ENCODE measurements at regions not wholly inside any gene's neighbourhood (a gene's known extent, or its start where the extent isn't known, plus 50 kb on each side); places are given as distances from the start of the nearest gene placed in this dataset.

DNA sequence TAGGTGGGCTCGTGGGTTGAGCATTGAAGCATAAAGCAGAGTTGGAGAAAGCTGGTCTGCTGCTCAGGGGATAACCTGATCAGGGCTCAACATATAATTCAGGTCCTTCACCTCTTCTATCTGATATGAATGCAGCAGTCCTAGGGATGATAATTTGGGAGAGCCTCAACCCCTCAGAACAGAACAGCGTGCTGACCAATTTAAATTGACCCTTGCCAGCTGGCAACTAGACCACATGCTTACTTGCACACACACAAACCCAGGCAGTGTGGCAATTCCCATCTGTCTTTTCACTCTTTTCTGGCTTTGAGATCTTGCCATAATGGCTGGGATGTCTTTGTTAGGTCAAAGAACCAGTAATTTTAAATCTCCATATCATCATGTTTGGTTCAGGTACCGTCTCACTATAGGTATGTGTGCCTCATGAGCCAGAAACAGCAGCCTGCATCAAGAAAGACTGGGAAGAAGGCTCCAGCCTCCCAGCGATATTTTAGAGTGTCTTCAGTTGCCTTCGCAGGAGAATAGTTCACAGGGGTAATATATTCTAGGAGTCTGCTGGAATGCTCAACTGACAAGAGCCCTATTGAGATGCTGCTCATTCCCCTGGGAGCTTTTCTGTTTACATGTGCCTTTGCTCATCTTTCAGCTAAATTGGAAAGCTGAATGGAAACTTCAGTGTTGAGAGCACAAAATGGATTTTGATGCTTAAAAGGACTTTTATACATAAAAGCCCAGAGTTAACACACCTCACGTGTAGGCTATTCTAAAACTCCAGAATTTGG, 497.6 kb downstream of the RASEF start:
- Mint-ChIP-seq H3K9me3 (ENCODE audit: insufficient read depth) (no peaks in the 10 kb centered on the region), H3K4me3 (no peak overlapping the region), H3K27me3 (ENCODE audit: low read depth) (no peaks in the 10 kb centered on the region), H3K4me1 (ENCODE audit: low read depth) (no peaks in the 10 kb centered on the region), H3K36me3 (ENCODE audit: low read depth) (no peaks in the 10 kb centered on the region), H3K27ac (no peak overlapping the region)
- ChIA-PET CTCF (no interaction called here), POLR2A (no interaction called here)
- DNase-seq, result no peak
- no peak for ATAC-seq

DNA sequence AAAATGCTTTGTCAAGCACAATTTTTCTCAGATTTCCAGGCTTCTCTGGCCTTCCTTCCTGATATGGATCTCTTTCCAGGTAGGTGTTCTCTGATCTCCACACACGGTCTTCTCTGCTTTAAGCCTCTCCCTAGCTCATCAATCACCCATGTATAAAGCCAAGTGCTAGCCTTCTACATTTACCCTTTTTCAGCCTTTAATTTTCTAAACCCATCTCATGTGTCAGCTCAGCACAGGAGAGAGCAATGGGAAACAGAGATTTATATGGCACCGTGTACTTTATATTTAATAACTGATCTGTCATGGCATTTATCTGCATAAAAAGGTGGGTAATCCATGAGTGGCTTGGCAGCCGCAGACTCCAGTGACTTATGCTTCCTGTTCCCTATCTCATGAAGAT, 495.0 kb downstream of the RASEF start:
- H3K27ac Mint-ChIP-seq, result no peak overlapping the region
- H3K9me3 Mint-ChIP-seq (ENCODE audit: insufficient read depth), result no peaks in the 10 kb centered on the region
- no peaks in the 10 kb centered on the region for H3K27me3 Mint-ChIP-seq (ENCODE audit: low read depth)
- no peak overlapping the region for H3K4me3 Mint-ChIP-seq
- H3K36me3 Mint-ChIP-seq (ENCODE audit: low read depth), result no peaks in the 10 kb centered on the region
- no peaks in the 10 kb centered on the region for H3K4me1 Mint-ChIP-seq (ENCODE audit: low read depth)
- ATAC-seq, result no peak
- DNase-seq, result no peak
- POLR2A ChIA-PET, result no interaction called here
- CTCF ChIA-PET, result no interaction called here

DNA sequence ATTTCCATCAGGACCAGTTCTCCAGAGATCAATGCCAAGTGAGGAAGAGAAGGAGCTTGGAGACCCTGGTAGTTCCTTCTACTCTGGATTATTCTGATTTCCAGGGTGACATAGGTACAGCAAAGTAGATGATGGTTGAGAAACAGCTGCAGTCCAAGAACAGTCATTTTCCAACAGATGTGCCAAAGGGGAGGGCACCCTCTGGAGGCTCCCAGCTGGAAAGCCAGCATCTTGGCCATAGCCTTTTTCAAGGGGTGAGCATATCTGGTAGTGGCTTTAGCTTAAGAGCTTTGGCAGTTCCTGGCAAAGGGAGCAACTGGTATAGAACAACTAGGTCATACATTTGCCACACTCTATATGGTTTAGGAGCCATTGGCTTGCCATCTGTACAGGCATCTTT, 492.7 kb downstream of the RASEF start:
- no peak for ATAC-seq
- Mint-ChIP-seq H3K9me3 (ENCODE audit: insufficient read depth) (peaks cover 13% of the 10 kb centered on the region), H3K27me3 (ENCODE audit: low read depth) (no peaks in the 10 kb centered on the region), H3K4me3 (no peak overlapping the region), H3K27ac (no peak overlapping the region), H3K36me3 (ENCODE audit: low read depth) (no peaks in the 10 kb centered on the region), H3K4me1 (ENCODE audit: low read depth) (no peaks in the 10 kb centered on the region)
- ChIA-PET POLR2A (no interaction called here), CTCF (no interaction called here)
- DNase-seq, result no peak

DNA sequence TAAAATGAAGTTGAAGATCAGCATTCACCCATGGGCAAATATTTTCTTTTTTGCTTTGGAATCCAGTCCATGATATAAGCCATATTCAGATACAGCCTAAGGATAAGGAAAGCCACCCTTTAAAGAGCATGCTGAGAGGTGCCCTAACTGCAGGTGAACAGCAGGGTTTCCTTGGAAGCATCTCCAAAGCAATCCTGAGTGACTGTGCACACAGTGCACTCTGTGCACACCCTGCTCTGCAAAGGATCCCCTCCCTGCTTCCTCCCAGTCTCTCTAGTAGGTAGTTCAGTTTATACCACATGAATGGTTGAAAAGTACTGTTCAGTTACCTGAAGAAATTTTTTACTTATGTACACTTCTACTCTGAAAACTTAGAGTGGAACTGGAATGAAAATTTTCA, 491.4 kb downstream of the RASEF start:
- Mint-ChIP-seq H3K27ac (no peak overlapping the region), H3K4me1 (ENCODE audit: low read depth) (no peaks in the 10 kb centered on the region), H3K4me3 (no peak overlapping the region), H3K27me3 (ENCODE audit: low read depth) (no peaks in the 10 kb centered on the region), H3K9me3 (ENCODE audit: insufficient read depth) (peaks cover 13% of the 10 kb centered on the region), H3K36me3 (ENCODE audit: low read depth) (no peaks in the 10 kb centered on the region)
- POLR2A ChIA-PET, result no interaction called here
- ATAC-seq (no peak), DNase-seq (no peak)
- CTCF ChIA-PET, result no interaction called here

GRCh38 chr9:82572146-82572545, 490.8 kb downstream of the RASEF start:
- Mint-ChIP-seq H3K36me3 (ENCODE audit: low read depth) (no peaks in the 10 kb centered on the region), H3K27ac (no peak overlapping the region), H3K27me3 (ENCODE audit: low read depth) (no peaks in the 10 kb centered on the region), H3K9me3 (ENCODE audit: insufficient read depth) (peaks cover 13% of the 10 kb centered on the region), H3K4me3 (no peak overlapping the region), H3K4me1 (ENCODE audit: low read depth) (no peaks in the 10 kb centered on the region)
- DNase-seq (no peak), ATAC-seq (no peak)
- ChIA-PET POLR2A (no interaction called here), CTCF (no interaction called here)

DNA sequence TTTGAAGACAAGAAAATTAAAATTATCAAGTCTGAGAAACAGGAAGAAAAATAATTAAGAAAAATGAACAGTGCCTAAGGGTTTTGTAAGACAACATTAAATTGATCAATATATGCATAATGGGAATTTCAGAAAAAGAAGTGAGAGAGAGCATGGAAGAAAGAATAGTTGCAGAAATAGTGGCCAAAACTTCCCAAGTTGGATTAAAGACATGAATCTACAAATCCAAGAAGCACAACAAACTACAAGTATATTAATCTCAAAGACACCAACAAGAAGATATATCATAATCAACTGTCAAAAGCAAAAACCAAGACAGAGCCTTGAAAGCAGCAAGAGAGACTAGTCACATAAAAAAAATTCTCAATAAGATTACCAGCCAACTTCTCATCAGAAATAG, 488.0 kb downstream of the RASEF start:
- Mint-ChIP-seq H3K36me3 (ENCODE audit: low read depth) (no peaks in the 10 kb centered on the region), H3K4me3 (no peak overlapping the region), H3K4me1 (ENCODE audit: low read depth) (no peaks in the 10 kb centered on the region), H3K9me3 (ENCODE audit: insufficient read depth) (peaks cover 13% of the 10 kb centered on the region), H3K27ac (no peak overlapping the region), H3K27me3 (ENCODE audit: low read depth) (no peaks in the 10 kb centered on the region)
- DNase-seq, result no peak
- ChIA-PET POLR2A (no interaction called here), CTCF (no interaction called here)
- ATAC-seq, result no peak

- DNase-seq, result no peak
- no peak overlapping the region for H3K4me3 Mint-ChIP-seq
- ChIA-PET POLR2A (no interaction called here), CTCF (no interaction called here)
- H3K27ac Mint-ChIP-seq, result no peak overlapping the region
- H3K4me1 Mint-ChIP-seq (ENCODE audit: low read depth), result no peaks in the 10 kb centered on the region
- H3K27me3 Mint-ChIP-seq (ENCODE audit: low read depth), result no peaks in the 10 kb centered on the region
- H3K36me3 Mint-ChIP-seq (ENCODE audit: low read depth), result no peaks in the 10 kb centered on the region
- H3K9me3 Mint-ChIP-seq (ENCODE audit: insufficient read depth), result no peaks in the 10 kb centered on the region
- no peak for ATAC-seq
Observed at GRCh38 chr9:82580921-82581320, 482.0 kb downstream of the RASEF start.

DNA sequence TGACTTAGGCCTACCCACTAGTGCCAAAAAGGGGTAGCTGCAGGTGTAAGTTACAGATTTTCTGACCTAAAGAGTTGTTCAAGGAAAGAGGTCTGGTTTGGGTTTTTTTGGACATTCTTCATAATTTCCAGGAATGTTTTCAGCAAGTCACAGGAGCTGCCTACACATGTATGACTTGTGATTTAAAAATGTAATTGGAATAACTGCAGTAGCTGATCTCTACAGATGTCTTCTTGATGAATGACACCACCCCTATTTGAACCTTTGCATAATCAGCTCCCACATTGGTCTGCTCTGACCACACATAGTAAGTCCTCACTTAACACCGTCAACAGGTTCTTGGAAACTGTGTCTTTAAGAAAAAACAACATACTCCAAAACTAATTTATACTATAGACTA, 481.4 kb downstream of the RASEF start:
- POLR2A ChIA-PET, result no interaction called here
- Mint-ChIP-seq H3K36me3 (ENCODE audit: low read depth) (no peaks in the 10 kb centered on the region), H3K4me1 (ENCODE audit: low read depth) (no peaks in the 10 kb centered on the region), H3K9me3 (ENCODE audit: insufficient read depth) (no peaks in the 10 kb centered on the region), H3K27ac (no peak overlapping the region), H3K27me3 (ENCODE audit: low read depth) (no peaks in the 10 kb centered on the region), H3K4me3 (no peak overlapping the region)
- CTCF ChIA-PET, result no interaction called here
- DNase-seq (no peak), ATAC-seq (no peak)

DNA sequence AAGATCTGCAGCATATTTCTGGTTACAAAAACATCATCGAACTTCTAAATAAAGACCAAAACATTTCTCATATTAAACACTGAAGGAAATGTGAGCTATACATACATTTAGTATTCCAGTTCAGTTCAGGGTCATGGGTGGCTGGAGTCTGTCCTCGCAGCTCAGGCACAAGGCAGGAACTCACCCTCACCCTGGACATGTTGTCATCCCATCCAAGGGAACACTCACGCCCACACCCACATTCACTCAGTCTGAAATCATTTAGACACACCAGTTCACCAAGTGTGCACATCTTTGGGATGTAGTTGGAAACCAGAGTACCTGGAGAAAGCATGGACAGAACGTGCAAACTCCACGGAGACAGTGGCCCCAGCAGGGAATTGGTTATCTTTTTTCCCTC, 481.0 kb downstream of the RASEF start:
- H3K4me1 Mint-ChIP-seq (ENCODE audit: low read depth), result no peaks in the 10 kb centered on the region
- ChIA-PET POLR2A (no interaction called here), CTCF (no interaction called here)
- H3K9me3 Mint-ChIP-seq (ENCODE audit: insufficient read depth), result no peaks in the 10 kb centered on the region
- H3K36me3 Mint-ChIP-seq (ENCODE audit: low read depth), result no peaks in the 10 kb centered on the region
- no peak for ATAC-seq
- H3K27me3 Mint-ChIP-seq (ENCODE audit: low read depth), result no peaks in the 10 kb centered on the region
- H3K27ac Mint-ChIP-seq, result no peak overlapping the region
- no peak for DNase-seq
- H3K4me3 Mint-ChIP-seq, result no peak overlapping the region

DNA sequence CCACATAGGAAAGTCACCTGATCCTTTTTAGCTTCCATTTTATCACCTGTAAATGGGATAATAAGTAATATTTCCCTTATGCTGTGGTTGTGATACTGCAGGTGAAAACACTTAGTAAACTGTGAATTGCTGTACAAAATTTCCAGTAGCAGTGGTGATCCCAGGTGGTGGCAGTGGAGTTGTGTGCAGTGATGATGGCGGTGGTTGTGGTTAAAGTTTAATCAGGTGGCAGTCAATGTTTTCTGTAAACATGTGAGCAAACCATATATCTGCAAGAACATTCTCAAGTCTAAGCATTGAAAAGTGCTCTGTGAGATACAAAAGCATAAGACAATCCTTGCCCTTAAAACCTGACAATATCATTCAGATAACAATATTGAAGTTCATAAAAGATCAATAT, 480.2 kb downstream of the RASEF start:
- Mint-ChIP-seq H3K4me1 (ENCODE audit: low read depth) (no peaks in the 10 kb centered on the region), H3K27me3 (ENCODE audit: low read depth) (no peaks in the 10 kb centered on the region), H3K27ac (no peak overlapping the region), H3K36me3 (ENCODE audit: low read depth) (no peaks in the 10 kb centered on the region), H3K9me3 (ENCODE audit: insufficient read depth) (no peaks in the 10 kb centered on the region), H3K4me3 (no peak overlapping the region)
- ATAC-seq (no peak), DNase-seq (no peak)
- CTCF ChIA-PET, result no interaction called here
- POLR2A ChIA-PET, result no interaction called here

DNA sequence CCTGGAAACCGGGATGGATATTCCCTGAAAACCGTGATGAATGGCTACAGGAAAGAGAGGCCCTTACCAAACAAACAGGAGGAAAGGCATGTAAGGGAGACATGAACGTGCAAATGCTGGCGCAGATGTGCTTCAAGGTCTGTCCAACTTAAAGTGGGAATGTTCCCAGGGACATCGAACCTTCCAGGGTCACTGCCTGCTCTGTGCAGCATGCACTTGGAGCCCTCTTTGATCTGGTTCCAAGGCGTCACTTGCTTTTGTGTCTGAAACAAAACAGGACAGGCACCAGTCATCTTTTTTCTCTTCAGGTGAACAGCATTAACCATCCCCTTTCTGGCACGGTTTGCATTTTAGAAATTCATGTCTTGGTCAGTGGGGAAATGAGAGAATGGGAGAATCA, 479.4 kb downstream of the RASEF start:
- H3K4me1 Mint-ChIP-seq (ENCODE audit: low read depth), result no peaks in the 10 kb centered on the region
- H3K27me3 Mint-ChIP-seq (ENCODE audit: low read depth), result no peaks in the 10 kb centered on the region
- no peaks in the 10 kb centered on the region for H3K36me3 Mint-ChIP-seq (ENCODE audit: low read depth)
- ChIA-PET POLR2A (no interaction called here), CTCF (no interaction called here)
- no peak overlapping the region for H3K27ac Mint-ChIP-seq
- no peak overlapping the region for H3K4me3 Mint-ChIP-seq
- DNase-seq (no peak), ATAC-seq (no peak)
- no peaks in the 10 kb centered on the region for H3K9me3 Mint-ChIP-seq (ENCODE audit: insufficient read depth)

- DNase-seq (no peak), ATAC-seq (no peak)
- Mint-ChIP-seq H3K36me3 (ENCODE audit: low read depth) (no peaks in the 10 kb centered on the region), H3K4me1 (ENCODE audit: low read depth) (no peaks in the 10 kb centered on the region), H3K4me3 (no peak overlapping the region), H3K27me3 (ENCODE audit: low read depth) (no peaks in the 10 kb centered on the region), H3K27ac (no peak overlapping the region), H3K9me3 (ENCODE audit: insufficient read depth) (no peaks in the 10 kb centered on the region)
- POLR2A ChIA-PET, result no interaction called here
- CTCF ChIA-PET, result no interaction called here
Observed at GRCh38 chr9:82584349-82584863, 478.5 kb downstream of the RASEF start.

- ChIA-PET CTCF (no interaction called here), POLR2A (no interaction called here)
- no peaks in the 10 kb centered on the region for H3K4me1 Mint-ChIP-seq (ENCODE audit: low read depth)
- no peak overlapping the region for H3K27ac Mint-ChIP-seq
- DNase-seq, result no peak
- H3K9me3 Mint-ChIP-seq (ENCODE audit: insufficient read depth), result no peaks in the 10 kb centered on the region
- ATAC-seq, result no peak
- no peaks in the 10 kb centered on the region for H3K27me3 Mint-ChIP-seq (ENCODE audit: low read depth)
- no peaks in the 10 kb centered on the region for H3K36me3 Mint-ChIP-seq (ENCODE audit: low read depth)
- no peak overlapping the region for H3K4me3 Mint-ChIP-seq
Observed at GRCh38 chr9:82586918-82587356, 476.0 kb downstream of the RASEF start.

Measured in activated CD8-positive, alpha-beta T cell treated with anti-CD3 and anti-CD28 coated beads, Interleukin-2, amount 10 ng/mL, durations not matched to agents 7 days and 5 days (primary cell).